ENCODE measurements at regions not wholly inside any gene's neighbourhood (a gene's known extent, or its start where the extent isn't known, plus 50 kb on each side); places are given as distances from the start of the nearest gene placed in this dataset.

- in situ Hi-C loops (cut with MboI; ENCODE audit: low pct_unique_long_range_greater_than_20kb, low sequenced_read_pairs): no loop called here
- no peak for DNase-seq
Observed at GRCh38 chr1:60470246-60470645, 396.7 kb upstream of the C1orf87 start.

GRCh38 chr1:60463786-60464185, 390.2 kb upstream of the C1orf87 start:
- in situ Hi-C loops (cut with MboI; ENCODE audit: low pct_unique_long_range_greater_than_20kb, low sequenced_read_pairs): no loop called here
- DNase-seq: no peak

- in situ Hi-C loops (cut with MboI; ENCODE audit: low pct_unique_long_range_greater_than_20kb, low sequenced_read_pairs): no loop called here
- DNase-seq: no peak
Observed at GRCh38 chr1:60463146-60463545, 389.6 kb upstream of the C1orf87 start.

GRCh38 chr1:60461925-60462595, 388.5 kb upstream of the C1orf87 start:
- in situ Hi-C loops (cut with MboI; ENCODE audit: low pct_unique_long_range_greater_than_20kb, low sequenced_read_pairs): no loop called here
- DNase-seq: no peak

- in situ Hi-C loops (cut with MboI; ENCODE audit: low pct_unique_long_range_greater_than_20kb, low sequenced_read_pairs): no loop called here
- no peak for DNase-seq
Observed at GRCh38 chr1:60458111-60458510, 384.5 kb upstream of the C1orf87 start.

- in situ Hi-C loops (cut with MboI; ENCODE audit: low pct_unique_long_range_greater_than_20kb, low sequenced_read_pairs): no loop called here
- no peak for DNase-seq
Observed at GRCh38 chr1:60449876-60450275, 376.3 kb upstream of the C1orf87 start.

- DNase-seq: no peak
- in situ Hi-C loops (cut with MboI; ENCODE audit: low pct_unique_long_range_greater_than_20kb, low sequenced_read_pairs): no loop called here
Observed at GRCh38 chr1:60448850-60449249, 375.3 kb upstream of the C1orf87 start.

GRCh38 chr1:60444680-60445079, 371.1 kb upstream of the C1orf87 start:
- in situ Hi-C loops (cut with MboI; ENCODE audit: low pct_unique_long_range_greater_than_20kb, low sequenced_read_pairs): no loop called here
- DNase-seq: no peak

GRCh38 chr1:60436186-60436585, 362.6 kb upstream of the C1orf87 start:
- in situ Hi-C loops (cut with MboI; ENCODE audit: low pct_unique_long_range_greater_than_20kb, low sequenced_read_pairs): no loop called here

GRCh38 chr1:60431593-60431992, 358.0 kb upstream of the C1orf87 start:
- in situ Hi-C loops (cut with MboI; ENCODE audit: low pct_unique_long_range_greater_than_20kb, low sequenced_read_pairs): no loop called here
- DNase-seq: no peak

More at GRCh38 chr1:60436186-60436585, 362.6 kb upstream of the C1orf87 start:
- no peak for DNase-seq

GRCh38 chr1:60430375-60430774, 356.8 kb upstream of the C1orf87 start:
- DNase-seq: no peak
- in situ Hi-C loops (cut with MboI; ENCODE audit: low pct_unique_long_range_greater_than_20kb, low sequenced_read_pairs): no loop called here

- in situ Hi-C loops (cut with MboI; ENCODE audit: low pct_unique_long_range_greater_than_20kb, low sequenced_read_pairs): no loop called here
- DNase-seq: no peak
Observed at GRCh38 chr1:60428127-60428526, 354.6 kb upstream of the C1orf87 start.

- no peak for DNase-seq
- in situ Hi-C loops (cut with MboI; ENCODE audit: low pct_unique_long_range_greater_than_20kb, low sequenced_read_pairs): no loop called here
Observed at GRCh38 chr1:60427701-60428100, 354.1 kb upstream of the C1orf87 start.

GRCh38 chr1:60427194-60427593, 353.6 kb upstream of the C1orf87 start:
- in situ Hi-C loops (cut with MboI; ENCODE audit: low pct_unique_long_range_greater_than_20kb, low sequenced_read_pairs): no loop called here
- no peak for DNase-seq

- in situ Hi-C loops (cut with MboI; ENCODE audit: low pct_unique_long_range_greater_than_20kb, low sequenced_read_pairs): no loop called here
- peak; percentile 6 for DNase-seq
Observed at GRCh38 chr1:60425528-60425927, 352.0 kb upstream of the C1orf87 start.

- no peak for DNase-seq
- in situ Hi-C loops (cut with MboI; ENCODE audit: low pct_unique_long_range_greater_than_20kb, low sequenced_read_pairs): no loop called here
Observed at GRCh38 chr1:60423146-60423780, 349.7 kb upstream of the C1orf87 start.

GRCh38 chr1:60421965-60422364, 348.4 kb upstream of the C1orf87 start:
- in situ Hi-C loops (cut with MboI; ENCODE audit: low pct_unique_long_range_greater_than_20kb, low sequenced_read_pairs): no loop called here
- no peak for DNase-seq

- DNase-seq: no peak
- in situ Hi-C loops (cut with MboI; ENCODE audit: low pct_unique_long_range_greater_than_20kb, low sequenced_read_pairs): no loop called here
Observed at GRCh38 chr1:60419023-60419422, 345.5 kb upstream of the C1orf87 start.

GRCh38 chr1:60415696-60416095, 342.1 kb upstream of the C1orf87 start:
- in situ Hi-C loops (cut with MboI; ENCODE audit: low pct_unique_long_range_greater_than_20kb, low sequenced_read_pairs): no loop called here
- DNase-seq: no peak

- no peak for DNase-seq
- in situ Hi-C loops (cut with MboI; ENCODE audit: low pct_unique_long_range_greater_than_20kb, low sequenced_read_pairs): no loop called here
Observed at GRCh38 chr1:60413091-60413490, 339.5 kb upstream of the C1orf87 start.

- in situ Hi-C loops (cut with MboI; ENCODE audit: low pct_unique_long_range_greater_than_20kb, low sequenced_read_pairs): no loop called here
Observed at GRCh38 chr1:60411591-60411990, 338.0 kb upstream of the C1orf87 start.

More at GRCh38 chr1:60411591-60411990, 338.0 kb upstream of the C1orf87 start:
- DNase-seq: no peak

Data from KBM-7 (cell line).